Nephron (organoid): ENCODE measurements at regions not wholly inside any gene's neighbourhood (a gene's known extent, or its start where the extent isn't known, plus 50 kb on each side); places are given as distances from the start of the nearest gene placed in this dataset.

ENCODE experiments used
- H3K27ac Mint-ChIP-seq, 3 experiments: 2 replicates each; pipeline ENCODE4 v1.8.0; 2020; ENCODE audit warnings: mixed read lengths in 3 of 3, mild to moderate bottlenecking in 2 of 3, moderate library complexity in 1 of 3
- H3K27me3 Mint-ChIP-seq: 2 replicates; pipeline ENCODE4 v1.8.0; 2021; ENCODE audit warnings: low read depth, mild to moderate bottlenecking, moderate library complexity, mixed read lengths
- H3K36me3 Mint-ChIP-seq: 2 replicates; pipeline ENCODE4 v1.8.0; 2020; ENCODE audit warnings: low read depth, mixed read lengths
- H3K4me1 Mint-ChIP-seq: 2 replicates; pipeline ENCODE4 v1.8.0; 2020; ENCODE audit warnings: mixed read lengths
- H3K4me3 Mint-ChIP-seq, 3 experiments: 2 replicates each; pipeline ENCODE4 v1.8.0; 2020; ENCODE audit warnings: mild to moderate bottlenecking in 3 of 3, mixed read lengths in 3 of 3, moderate library complexity in 2 of 3
- H3K9me3 Mint-ChIP-seq: 2 replicates; pipeline ENCODE4 v1.8.0; 2020; ENCODE audit warnings: mixed read lengths
- CTCF ChIP-seq, 3 experiments: fragments of 200-600 bp; sonication (generic); IDR thresholded peaks; one replicate each; pipeline ENCODE4 v1.5.0; 2021; ENCODE audit warnings: antibody characterized with exemption in 3 of 3; ENCODE audit not compliant: unreplicated experiment in 3 of 3

GRCh38 chr1:232467073-232467760, 162.7 kb downstream of the SIPA1L2 start:
- peaks cover 56% of the 10 kb centered on the region for H3K36me3 Mint-ChIP-seq
- no peaks in the 10 kb centered on the region for H3K27me3 Mint-ChIP-seq
- peaks cover 29% of the 10 kb centered on the region for H3K4me1 Mint-ChIP-seq
- TF ChIP-seq CTCF (IDR thresholded peaks at IDR 0.05; ENCODE audit: unreplicated experiment in 3 of 3): no peak
- no peaks in the 10 kb centered on the region for H3K9me3 Mint-ChIP-seq
- no peak overlapping the region for H3K27ac Mint-ChIP-seq
- no peak overlapping the region for H3K4me3 Mint-ChIP-seq

- Mint-ChIP-seq H3K27me3 (no peaks in the 10 kb centered on the region), H3K36me3 (peaks cover 45% of the 10 kb centered on the region), H3K9me3 (no peaks in the 10 kb centered on the region), H3K4me1 (peaks cover 17% of the 10 kb centered on the region), H3K27ac (peak overlapping the region in 2 of 3 experiments; percentile 41 to 46), H3K4me3 (no peak overlapping the region)
- TF ChIP-seq CTCF (IDR thresholded peaks at IDR 0.05; ENCODE audit: unreplicated experiment in 3 of 3): no peak
Measured at GRCh38 chr1:232464325-232464724, 165.6 kb downstream of the SIPA1L2 start.

- H3K27ac Mint-ChIP-seq: no peak overlapping the region
- peaks cover 24% of the 10 kb centered on the region for H3K4me1 Mint-ChIP-seq
- no peak for TF ChIP-seq CTCF (IDR thresholded peaks at IDR 0.05; ENCODE audit: unreplicated experiment in 3 of 3)
- H3K27me3 Mint-ChIP-seq: no peaks in the 10 kb centered on the region
- H3K36me3 Mint-ChIP-seq: peaks cover 45% of the 10 kb centered on the region
- no peaks in the 10 kb centered on the region for H3K9me3 Mint-ChIP-seq
- H3K4me3 Mint-ChIP-seq: no peak overlapping the region
Measured at GRCh38 chr1:232463225-232463624, 166.7 kb downstream of the SIPA1L2 start.

- TF ChIP-seq CTCF (IDR thresholded peaks at IDR 0.05; ENCODE audit: unreplicated experiment in 3 of 3): no peak
- H3K27me3 Mint-ChIP-seq: no peaks in the 10 kb centered on the region
- H3K27ac Mint-ChIP-seq: peak overlapping the region in 1 of 3 experiments; percentile 16
- peaks cover 30% of the 10 kb centered on the region for H3K4me1 Mint-ChIP-seq
- no peak overlapping the region for H3K4me3 Mint-ChIP-seq
- peaks cover 39% of the 10 kb centered on the region for H3K36me3 Mint-ChIP-seq
- no peaks in the 10 kb centered on the region for H3K9me3 Mint-ChIP-seq
Measured at GRCh38 chr1:232462213-232462612, 167.7 kb downstream of the SIPA1L2 start.

- peaks cover 20% of the 10 kb centered on the region for H3K36me3 Mint-ChIP-seq
- no peaks in the 10 kb centered on the region for H3K9me3 Mint-ChIP-seq
- H3K4me3 Mint-ChIP-seq: no peak overlapping the region
- peaks cover 37% of the 10 kb centered on the region for H3K4me1 Mint-ChIP-seq
- no peak for TF ChIP-seq CTCF (IDR thresholded peaks at IDR 0.05; ENCODE audit: unreplicated experiment in 3 of 3)
- H3K27ac Mint-ChIP-seq: no peak overlapping the region
- H3K27me3 Mint-ChIP-seq: no peaks in the 10 kb centered on the region
Measured at GRCh38 chr1:232459826-232460225, 170.1 kb downstream of the SIPA1L2 start.

- peaks cover 22% of the 10 kb centered on the region for H3K36me3 Mint-ChIP-seq
- peaks cover 31% of the 10 kb centered on the region for H3K4me1 Mint-ChIP-seq
- H3K9me3 Mint-ChIP-seq: no peaks in the 10 kb centered on the region
- H3K27ac Mint-ChIP-seq: peak overlapping the region in 2 of 3 experiments; percentile 23 to 58
- no peak for TF ChIP-seq CTCF (IDR thresholded peaks at IDR 0.05; ENCODE audit: unreplicated experiment in 3 of 3)
- H3K4me3 Mint-ChIP-seq: no peak overlapping the region
- no peaks in the 10 kb centered on the region for H3K27me3 Mint-ChIP-seq
Measured at GRCh38 chr1:232459087-232459486, 170.8 kb downstream of the SIPA1L2 start.
